ENCODE measurements at regions not wholly inside any gene's neighbourhood (a gene's known extent, or its start where the extent isn't known, plus 50 kb on each side); places are given as distances from the start of the nearest gene placed in this dataset.

DNA sequence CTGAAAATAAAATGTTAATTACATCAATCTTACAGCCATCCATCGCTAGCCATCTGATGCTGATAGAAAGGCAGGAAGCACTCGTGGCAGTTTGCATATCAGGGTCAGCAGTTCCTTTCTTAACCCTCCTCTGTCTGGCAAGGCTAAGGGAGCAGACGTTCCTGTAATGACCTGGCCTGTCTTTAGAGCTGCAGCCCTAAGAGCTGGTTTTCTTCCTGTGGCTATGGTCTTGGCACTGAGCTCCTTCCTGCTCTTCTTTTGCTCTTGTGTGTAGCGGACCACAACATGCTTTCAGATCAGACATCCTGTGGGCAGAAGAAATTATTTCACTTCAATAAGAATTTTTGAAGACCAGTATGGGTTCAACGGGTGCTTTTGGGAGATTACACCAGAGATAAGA lies 170.4 kb downstream of the DAD1 start:
- Histone ChIP-seq H3K9me3 (no peaks in the 10 kb centered on the region), H3K4me3 (no peak overlapping the region), H3K27me3 (no peaks in the 10 kb centered on the region), H3K36me3 (ENCODE audit: low read depth, missing control alignments) (no peaks in the 10 kb centered on the region), H3K27ac (no peak overlapping the region), H3K4me1 (no peaks in the 10 kb centered on the region)
- intact Hi-C loops (cut with DNase I; ENCODE audit: low total_unique reads) = no loop called here
- no peak for DNase-seq
- TF ChIP-seq POLR2A (IDR thresholded peaks at IDR 0.05) = no peak
- TF ChIP-seq, protein P1, sequence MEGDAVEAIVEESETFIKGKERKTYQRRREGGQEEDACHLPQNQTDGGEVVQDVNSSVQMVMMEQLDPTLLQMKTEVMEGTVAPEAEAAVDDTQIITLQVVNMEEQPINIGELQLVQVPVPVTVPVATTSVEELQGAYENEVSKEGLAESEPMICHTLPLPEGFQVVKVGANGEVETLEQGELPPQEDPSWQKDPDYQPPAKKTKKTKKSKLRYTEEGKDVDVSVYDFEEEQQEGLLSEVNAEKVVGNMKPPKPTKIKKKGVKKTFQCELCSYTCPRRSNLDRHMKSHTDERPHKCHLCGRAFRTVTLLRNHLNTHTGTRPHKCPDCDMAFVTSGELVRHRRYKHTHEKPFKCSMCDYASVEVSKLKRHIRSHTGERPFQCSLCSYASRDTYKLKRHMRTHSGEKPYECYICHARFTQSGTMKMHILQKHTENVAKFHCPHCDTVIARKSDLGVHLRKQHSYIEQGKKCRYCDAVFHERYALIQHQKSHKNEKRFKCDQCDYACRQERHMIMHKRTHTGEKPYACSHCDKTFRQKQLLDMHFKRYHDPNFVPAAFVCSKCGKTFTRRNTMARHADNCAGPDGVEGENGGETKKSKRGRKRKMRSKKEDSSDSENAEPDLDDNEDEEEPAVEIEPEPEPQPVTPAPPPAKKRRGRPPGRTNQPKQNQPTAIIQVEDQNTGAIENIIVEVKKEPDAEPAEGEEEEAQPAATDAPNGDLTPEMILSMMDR (IDR thresholded peaks at IDR 0.05) = no peak
- 53 to 60% methylated on average over 5 of the region's 5 CpGs for WGBS, 2 donors

DNA sequence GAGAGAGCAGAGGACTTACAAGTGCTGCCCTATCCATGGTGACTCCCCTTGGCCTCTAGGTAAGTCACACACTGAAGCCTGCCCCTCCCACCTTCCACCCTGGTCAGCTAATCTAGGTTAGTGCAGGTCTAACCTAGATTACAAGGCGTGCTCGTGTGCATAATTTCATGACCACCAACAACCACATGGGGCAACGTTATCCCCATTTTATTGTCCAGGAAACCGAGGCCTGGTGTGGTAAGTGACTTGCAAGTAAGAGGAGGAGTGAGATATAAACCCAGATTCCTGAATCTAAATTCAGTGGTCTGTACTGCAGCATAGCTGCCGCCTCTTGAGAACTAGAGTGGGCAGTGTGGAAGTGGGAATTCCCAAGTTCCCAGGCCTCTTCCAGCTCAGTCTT lies 171.1 kb downstream of the DAD1 start:
- no peak for DNase-seq
- intact Hi-C loops (cut with DNase I; ENCODE audit: low total_unique reads) = no loop called here
- no peak overlapping the region for H3K4me3 ChIP-seq
- no peaks in the 10 kb centered on the region for H3K27me3 ChIP-seq
- no peak overlapping the region for H3K27ac ChIP-seq
- H3K36me3 ChIP-seq (ENCODE audit: low read depth, missing control alignments) = no peaks in the 10 kb centered on the region
- no peaks in the 10 kb centered on the region for H3K4me1 ChIP-seq
- H3K9me3 ChIP-seq = no peaks in the 10 kb centered on the region
- 89 to 100% methylated on average over 3 to 5 of the region's 5 CpGs for WGBS, 2 donors
- TF ChIP-seq, protein P1 (IDR thresholded peaks at IDR 0.05) = no peak
- TF ChIP-seq POLR2A (IDR thresholded peaks at IDR 0.05) = no peak

DNA sequence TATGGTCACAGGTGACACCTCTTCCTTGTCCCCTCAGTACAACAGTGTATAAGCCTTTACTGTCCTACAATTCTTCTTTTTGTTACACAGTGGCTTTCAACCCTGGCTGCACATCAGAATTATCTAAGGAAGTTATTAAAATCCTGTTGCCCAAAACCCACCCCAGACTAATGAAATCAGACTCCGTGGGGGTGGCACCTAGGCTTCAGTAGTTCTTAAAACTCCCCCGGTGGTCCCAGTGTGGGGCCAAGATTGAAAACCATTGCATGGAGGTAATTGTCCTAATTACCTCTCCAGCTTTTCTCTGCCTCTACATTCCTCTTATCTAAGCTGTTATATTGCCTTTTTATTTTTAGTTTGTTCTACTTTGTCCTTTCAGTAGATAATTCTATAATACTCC lies 172.8 kb downstream of the DAD1 start:
- Histone ChIP-seq H3K27me3 (no peaks in the 10 kb centered on the region), H3K36me3 (ENCODE audit: low read depth, missing control alignments) (no peaks in the 10 kb centered on the region), H3K4me3 (no peak overlapping the region), H3K4me1 (no peaks in the 10 kb centered on the region), H3K27ac (no peak overlapping the region), H3K9me3 (no peaks in the 10 kb centered on the region)
- intact Hi-C loops (cut with DNase I; ENCODE audit: low total_unique reads) = no loop called here
- WGBS, 2 donors = 65 to 71% methylated on average over 2 of the region's 2 CpGs
- no peak for TF ChIP-seq POLR2A (IDR thresholded peaks at IDR 0.05)
- TF ChIP-seq, protein P1 (IDR thresholded peaks at IDR 0.05) = no peak
- DNase-seq = no peak

DNA sequence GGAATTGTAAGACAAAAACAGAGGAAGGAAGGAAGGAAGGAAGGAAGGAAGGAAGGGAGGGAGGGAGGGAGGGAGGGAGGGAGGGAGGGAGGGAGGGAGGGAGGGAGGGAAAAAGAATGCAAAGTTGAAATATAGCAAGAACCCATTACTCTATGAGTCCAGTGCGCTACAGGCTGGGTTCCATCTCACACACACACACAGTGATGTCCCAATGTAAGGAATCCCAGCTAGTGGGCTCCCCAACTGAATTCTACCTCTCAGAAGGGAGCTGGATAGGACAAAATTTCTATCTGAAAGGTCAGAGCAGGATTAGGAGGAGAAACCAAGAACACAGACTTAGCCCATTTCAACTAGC lies 173.4 kb downstream of the DAD1 start:
- intact Hi-C loops (cut with DNase I; ENCODE audit: low total_unique reads) = no loop called here
- Histone ChIP-seq H3K4me3 (no peak overlapping the region), H3K9me3 (no peaks in the 10 kb centered on the region), H3K27ac (no peak overlapping the region), H3K27me3 (no peaks in the 10 kb centered on the region), H3K36me3 (ENCODE audit: low read depth, missing control alignments) (no peaks in the 10 kb centered on the region), H3K4me1 (no peaks in the 10 kb centered on the region)
- WGBS, 2 donors = 86 to 88% methylated on average over 1 of the region's 1 CpG
- no peak for DNase-seq
- TF ChIP-seq, protein P1 (IDR thresholded peaks at IDR 0.05) = no peak
- TF ChIP-seq POLR2A (IDR thresholded peaks at IDR 0.05) = no peak

DNA sequence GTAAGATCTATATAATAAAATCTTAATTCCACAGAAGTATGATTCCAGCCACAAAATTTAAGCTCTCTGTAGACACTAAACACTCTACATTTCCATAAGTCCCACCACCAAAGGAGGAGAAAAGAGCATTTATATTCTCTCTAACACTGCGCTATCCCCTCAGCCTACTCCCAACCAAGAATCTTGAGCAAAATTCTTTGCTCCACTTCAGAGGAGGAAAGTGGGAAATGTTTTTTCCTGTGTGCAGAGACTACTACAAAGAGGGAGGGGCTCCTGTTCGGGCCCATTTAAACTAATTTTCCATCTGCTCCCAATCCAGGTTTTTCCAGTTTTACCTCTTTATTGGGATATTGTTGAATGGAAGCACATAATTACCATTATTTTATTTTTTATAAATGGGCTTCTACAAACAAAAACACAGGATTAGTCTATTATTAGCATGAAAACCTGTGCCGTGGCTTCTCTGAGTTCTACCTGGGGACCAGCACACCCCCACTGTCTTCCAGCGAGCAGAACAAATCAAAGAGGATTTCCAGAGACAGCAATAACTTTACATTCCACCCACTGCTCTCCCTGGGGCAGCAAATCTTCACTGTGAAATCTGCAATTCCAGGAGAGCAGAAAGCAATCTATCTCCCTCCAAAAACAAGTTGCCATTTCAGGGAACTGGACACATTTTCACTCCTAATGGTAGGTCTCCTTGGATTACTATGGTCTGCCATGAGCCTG lies 174.0 kb downstream of the DAD1 start:
- WGBS, 2 donors = 80 to 83% methylated on average over 4 of the region's 4 CpGs
- H3K27ac ChIP-seq = no peak overlapping the region
- TF ChIP-seq POLR2A (IDR thresholded peaks at IDR 0.05) = no peak
- TF ChIP-seq, protein P1 (IDR thresholded peaks at IDR 0.05) = no peak
- intact Hi-C loops (cut with DNase I; ENCODE audit: low total_unique reads) = no loop called here
- no peaks in the 10 kb centered on the region for H3K9me3 ChIP-seq
- no peaks in the 10 kb centered on the region for H3K36me3 ChIP-seq (ENCODE audit: low read depth, missing control alignments)
- H3K27me3 ChIP-seq = no peaks in the 10 kb centered on the region
- no peak overlapping the region for H3K4me3 ChIP-seq
- no peak for DNase-seq
- H3K4me1 ChIP-seq = no peaks in the 10 kb centered on the region
